ENCODE measurements at regions not wholly inside any gene's neighbourhood (a gene's known extent, or its start where the extent isn't known, plus 50 kb on each side); places are given as distances from the start of the nearest gene placed in this dataset.

GRCh38 chr20:41983159-41983558, 365.0 kb upstream of the CHD6 start (continued):
- TF ChIP-seq FUBP1 (CRISPR knock-in tag; IDR thresholded peaks at IDR 0.05; ENCODE audit: borderline replicate concordance) (no peak), ARHGAP35 (CRISPR knock-in tag; IDR thresholded peaks at IDR 0.05; ENCODE audit: borderline replicate concordance) (no peak), THYN1 (CRISPR knock-in tag; IDR thresholded peaks at IDR 0.05; ENCODE audit: borderline replicate concordance, low read depth) (no peak), KLF9 (CRISPR knock-in tag; IDR thresholded peaks at IDR 0.05; ENCODE audit: low read depth) (no peak), ARID5B (CRISPR knock-in tag; IDR thresholded peaks at IDR 0.05) (no peak)

- no peaks in the 10 kb centered on the region for H3K9me3 ChIP-seq (ENCODE audit: low read length)
- H3K27ac ChIP-seq (ENCODE audit: extremely low read length, insufficient read depth, low read length), result no peak overlapping the region
- no peak for FAIRE-seq
- intact Hi-C loops (cut with micrococcal nuclease; ENCODE audit: unreplicated experiment), result no loop called here
- H2AFZ ChIP-seq (ENCODE audit: low read length), result no peak overlapping the region
- H3K4me3 ChIP-seq (replicated peaks in 1 of 3; ENCODE audit: insufficient read depth in 1 of 3, low read depth in 2 of 3, low read length in 3 of 3), result no peak overlapping the region
- BruUV-seq (replicated peaks), result no TSS peak
- H3K9ac ChIP-seq (ENCODE audit: insufficient read depth, low read depth, low read length), result no peak overlapping the region
- H3K79me2 ChIP-seq (ENCODE audit: insufficient read depth, low read length), result no peaks in the 10 kb centered on the region
- no peaks in the 10 kb centered on the region for H3K4me1 ChIP-seq (ENCODE audit: insufficient read depth, low read length)
- CTCF ChIA-PET (ENCODE audit: low intra/inter-chr PET ratio, low total read pairs), result no interaction called here
- no peaks in the 10 kb centered on the region for H4K20me1 ChIP-seq (ENCODE audit: insufficient read depth, low read length)
- in situ Hi-C loops (cut with HindIII; ENCODE audit: extremely low pct_ligation_motif_present, low pct_unique_long_range_greater_than_20kb), result no loop called here
- 73% methylated on average over 3 of the region's 3 CpGs for whole genome bisulfite sequencing (ENCODE audit: low lambda C conversion rate)
- ATAC-seq, result no peak
- DNase-seq (ENCODE audit: low spot score), result no peak
- no peaks in the 10 kb centered on the region for H3K36me3 ChIP-seq (replicated peaks in 1 of 2; ENCODE audit: control insufficient read depth in 1 of 2, insufficient read depth in 2 of 2, low read length in 2 of 2)
- no peak overlapping the region for H3K4me2 ChIP-seq (ENCODE audit: low read depth, low read length)
- POLR2A ChIA-PET, result no interaction called here
- H3K27me3 ChIP-seq (ENCODE audit: control insufficient read depth in 1 of 2, insufficient read depth in 2 of 2, low read length in 2 of 2), result no peaks in the 10 kb centered on the region
- TF ChIP-seq CREBL2 (CRISPR knock-in tag; IDR thresholded peaks at IDR 0.05; ENCODE audit: borderline replicate concordance) (no peak), ZNF20 (CRISPR knock-in tag; IDR thresholded peaks at IDR 0.05) (no peak), PHB2 (IDR thresholded peaks at IDR 0.05; ENCODE audit: partially characterized antibody) (no peak), AKNA (CRISPR knock-in tag; IDR thresholded peaks at IDR 0.05; ENCODE audit: borderline replicate concordance) (no peak), NFYC (CRISPR knock-in tag; IDR thresholded peaks at IDR 0.05) (no peak), RBAK (CRISPR knock-in tag; IDR thresholded peaks at IDR 0.05) (no peak), MXI1 (IDR thresholded peaks at IDR 0.05; ENCODE audit: borderline replicate concordance, low read depth, low read length) (no peak)
Measured at GRCh38 chr20:41981746-41982145, 363.6 kb upstream of the CHD6 start.
